HG02642 (cell line): ENCODE measurements at regions not wholly inside any gene's neighbourhood (a gene's known extent, or its start where the extent isn't known, plus 50 kb on each side); places are given as distances from the start of the nearest gene placed in this dataset.

ENCODE experiments used
- ATAC-seq: cut with Tn5 transposase; IDR thresholded peaks from one replicate; pipeline ENCODE4 v1.9.1; 2021; ENCODE audit warnings: mild to moderate bottlenecking; ENCODE audit not compliant: unreplicated experiment, poor library complexity

DNA sequence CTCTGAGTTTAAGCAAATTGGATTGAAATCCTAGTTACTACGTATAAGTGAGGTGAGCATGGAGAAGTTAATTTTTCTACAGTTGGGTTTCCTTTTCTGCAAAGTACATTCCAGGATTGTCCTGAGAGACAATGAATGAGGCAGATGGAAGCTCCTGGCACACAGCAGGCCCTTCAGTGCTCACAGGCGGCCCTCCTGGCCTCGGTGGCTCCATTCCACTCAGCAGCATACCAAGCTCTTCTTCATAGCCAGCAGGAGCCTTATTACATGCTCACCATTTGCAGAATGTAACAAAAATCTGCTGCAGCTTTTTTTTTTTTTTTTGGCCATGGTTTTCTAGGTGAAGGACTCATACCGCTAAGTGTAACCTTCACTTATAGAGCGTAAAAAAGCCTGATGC lies 113.2 kb upstream of the FAM9B start:
- no peak for ATAC-seq

- no peak for ATAC-seq
These were observed 113.8 kb upstream of the FAM9B start for GRCh38 chrX:9147726-9148125.

DNA sequence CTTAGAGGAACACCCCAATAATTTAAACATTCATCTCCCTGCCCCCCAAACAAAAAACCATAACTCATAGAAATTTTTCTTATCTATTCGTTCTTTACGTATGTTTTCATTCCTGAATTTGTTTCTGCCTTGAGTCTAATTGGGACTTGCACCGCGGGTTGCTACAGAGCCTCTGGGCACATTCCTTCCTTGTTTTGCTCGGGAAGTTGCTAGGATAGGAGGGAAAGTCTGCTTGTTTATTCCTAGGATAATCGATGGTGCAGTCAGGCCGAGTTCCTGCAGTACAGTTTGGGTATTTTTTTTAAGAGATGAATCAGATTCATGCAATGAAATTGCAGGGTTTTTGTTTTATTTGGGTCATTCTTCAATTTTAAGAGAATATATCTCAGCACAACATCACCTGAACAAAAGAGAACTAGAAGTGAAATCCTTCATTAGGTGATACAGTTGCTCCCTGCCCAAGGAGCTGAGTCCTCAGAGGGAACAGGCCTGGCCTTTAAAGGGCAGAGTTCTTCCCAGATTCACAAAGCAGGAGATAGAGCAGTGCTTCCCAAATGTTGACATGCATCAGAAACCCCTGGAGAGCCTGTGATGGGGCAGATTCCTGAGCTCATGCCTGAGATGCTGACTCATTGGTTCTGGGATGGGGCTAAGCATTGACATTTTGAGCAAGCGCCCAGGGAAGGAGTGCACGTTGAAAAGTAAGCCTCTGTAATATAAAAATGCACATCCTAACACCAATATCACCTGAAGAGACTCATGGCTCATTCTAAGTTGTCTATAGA lies 114.9 kb upstream of the FAM9B start:
- no peak for ATAC-seq

GRCh38 chrX:9149501-9150245 lies 115.7 kb upstream of the FAM9B start:
- ATAC-seq, result no peak

- ATAC-seq, result no peak
These were observed 117.9 kb upstream of the FAM9B start for GRCh38 chrX:9151772-9152307.

GRCh38 chrX:9153300-9153699 lies 119.4 kb upstream of the FAM9B start:
- ATAC-seq, result no peak

GRCh38 chrX:9158611-9159010 lies 124.7 kb upstream of the FAM9B start:
- no peak for ATAC-seq

DNA sequence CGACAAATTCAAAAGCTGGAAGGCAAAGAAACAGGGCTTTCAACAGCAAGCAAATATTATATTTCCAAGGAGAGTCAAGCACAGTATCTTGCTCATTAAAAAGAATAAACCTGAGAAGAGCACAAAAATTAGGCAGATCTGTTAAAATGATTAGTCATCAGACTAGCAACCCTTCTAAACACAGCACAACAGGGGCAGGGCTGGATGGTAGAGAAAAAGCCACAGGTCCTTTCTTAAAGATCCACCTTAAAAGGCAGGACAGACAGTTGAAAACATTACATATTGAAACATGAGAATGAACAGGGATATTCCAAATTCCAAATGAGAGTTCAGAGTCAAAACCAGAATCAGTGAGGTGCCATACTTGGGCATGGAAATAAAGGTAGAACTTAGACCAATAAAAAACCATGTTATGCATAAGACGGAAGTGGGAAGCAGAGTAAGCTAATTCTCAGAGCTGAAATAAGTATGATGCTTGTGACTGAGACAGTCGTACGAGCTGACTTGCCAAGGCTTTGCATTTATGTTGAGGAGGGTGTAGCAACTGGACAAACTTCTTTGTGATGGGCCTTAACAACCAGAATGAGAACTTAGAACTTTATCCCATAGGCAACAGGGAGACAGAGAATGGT lies 126.9 kb upstream of the FAM9B start:
- no peak for ATAC-seq

DNA sequence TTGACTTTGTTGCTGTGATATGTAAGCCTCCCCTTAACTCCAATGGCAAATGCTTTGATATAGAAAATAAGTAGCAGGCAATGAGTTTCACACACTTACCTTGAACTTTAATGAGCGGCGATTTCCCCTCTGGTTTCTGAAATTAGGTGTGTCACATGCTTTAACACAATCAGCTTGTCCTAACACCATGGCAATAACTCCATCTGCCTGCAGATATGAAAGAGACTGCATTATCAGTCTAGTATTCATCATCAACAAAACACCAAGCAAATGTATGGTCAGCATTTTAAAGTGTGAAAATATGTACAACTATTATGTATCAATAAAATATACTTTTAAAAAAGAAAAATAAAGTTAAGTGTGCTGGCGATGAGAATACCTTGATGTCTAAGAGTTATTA lies 128.8 kb upstream of the FAM9B start:
- ATAC-seq, result no peak

DNA sequence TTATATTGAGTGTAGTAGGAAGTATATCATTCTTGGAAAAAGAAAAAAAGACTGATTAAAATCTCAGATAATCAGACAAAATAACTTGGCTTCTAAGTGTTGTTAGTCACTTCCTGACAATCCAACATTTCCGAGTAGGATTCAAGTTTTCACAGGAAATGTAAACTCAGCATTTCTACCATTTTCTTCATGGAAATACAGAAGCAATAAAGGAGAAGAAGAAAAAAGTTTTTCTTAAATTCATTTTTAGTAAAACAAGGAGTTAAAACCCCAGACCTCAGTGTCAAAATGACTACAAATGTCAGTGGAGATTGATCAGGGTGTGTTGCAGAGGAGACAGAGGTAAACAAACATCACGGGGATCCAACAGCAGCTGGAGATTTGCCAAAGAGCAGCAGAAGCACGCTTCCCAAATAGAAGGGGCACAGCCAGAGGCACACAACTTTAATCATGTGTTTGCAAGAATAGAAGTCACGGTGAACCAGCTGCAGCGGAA lies 129.3 kb upstream of the FAM9B start:
- ATAC-seq, result no peak

DNA sequence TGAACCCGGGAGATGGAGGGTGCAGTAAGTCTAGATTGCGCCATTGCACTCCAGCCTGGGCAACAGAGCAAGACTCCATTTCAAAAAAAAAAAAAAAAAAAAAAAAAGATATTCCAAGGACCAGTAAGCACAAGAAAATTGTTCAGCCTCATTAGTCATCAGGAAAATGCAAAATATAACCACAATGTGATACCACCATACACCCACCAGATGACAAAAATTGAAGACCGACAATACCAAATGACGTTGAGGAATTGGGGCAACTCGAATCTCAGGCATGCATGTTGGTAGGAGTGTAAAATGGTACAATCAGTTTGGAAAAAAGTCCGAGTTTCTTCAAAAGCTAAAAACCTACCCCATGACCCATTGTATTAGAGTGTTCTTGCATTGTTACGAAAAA lies 130.2 kb upstream of the FAM9B start:
- no peak for ATAC-seq

GRCh38 chrX:9164533-9165426 lies 130.9 kb upstream of the FAM9B start:
- no peak for ATAC-seq

- no peak for ATAC-seq
These were observed 132.6 kb upstream of the FAM9B start for GRCh38 chrX:9166584-9166944.

DNA sequence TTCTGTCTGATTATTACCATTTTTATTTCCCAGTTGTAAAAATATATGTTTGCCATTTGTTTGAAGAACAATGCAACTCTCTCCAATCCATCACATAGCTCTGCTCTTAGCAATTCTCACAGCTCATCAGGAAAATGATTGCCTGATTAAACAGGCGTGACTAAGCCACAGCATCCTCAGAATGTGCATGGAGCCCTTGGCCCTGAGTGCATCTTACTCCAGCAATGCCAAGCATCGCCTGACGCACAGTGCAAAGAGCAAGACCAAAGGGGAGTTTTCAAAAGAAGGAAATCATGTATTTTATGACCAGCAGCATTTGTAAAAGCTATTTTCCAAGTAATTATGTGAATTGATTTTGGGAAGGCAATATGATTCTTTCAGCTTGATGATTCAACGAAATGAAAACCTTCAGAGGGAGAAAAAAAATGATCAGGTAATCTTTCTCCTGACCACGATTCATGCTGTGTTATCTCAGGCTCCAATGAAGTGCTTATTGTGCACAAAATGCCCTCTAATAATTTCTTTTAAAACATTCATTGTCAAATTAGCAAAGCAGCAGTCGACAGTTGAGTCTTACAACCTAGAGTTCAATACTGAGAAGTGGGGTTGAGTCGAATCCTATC lies 138.0 kb upstream of the FAM9B start:
- ATAC-seq, result no peak

DNA sequence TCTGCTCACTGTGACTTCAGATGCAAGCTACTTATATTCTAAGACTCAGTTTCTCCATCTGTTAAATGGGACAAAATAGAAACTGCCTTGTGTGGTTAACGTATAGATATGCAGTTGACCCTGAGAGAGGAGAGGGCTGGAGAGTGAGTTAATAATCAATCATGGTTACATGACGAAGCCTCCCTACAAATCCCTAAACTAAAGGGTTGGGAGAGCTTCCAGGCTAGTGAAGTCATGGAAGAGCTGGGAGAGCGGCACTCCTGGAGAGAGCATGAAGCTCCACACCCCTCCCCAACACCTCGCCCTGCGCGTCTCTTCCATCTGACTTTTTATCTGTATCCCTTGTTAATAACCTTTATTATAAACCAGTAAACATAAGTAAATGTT lies 138.5 kb upstream of the FAM9B start:
- no peak for ATAC-seq

- no peak for ATAC-seq
These were observed 146.7 kb upstream of the FAM9B start for GRCh38 chrX:9180623-9181022.

DNA sequence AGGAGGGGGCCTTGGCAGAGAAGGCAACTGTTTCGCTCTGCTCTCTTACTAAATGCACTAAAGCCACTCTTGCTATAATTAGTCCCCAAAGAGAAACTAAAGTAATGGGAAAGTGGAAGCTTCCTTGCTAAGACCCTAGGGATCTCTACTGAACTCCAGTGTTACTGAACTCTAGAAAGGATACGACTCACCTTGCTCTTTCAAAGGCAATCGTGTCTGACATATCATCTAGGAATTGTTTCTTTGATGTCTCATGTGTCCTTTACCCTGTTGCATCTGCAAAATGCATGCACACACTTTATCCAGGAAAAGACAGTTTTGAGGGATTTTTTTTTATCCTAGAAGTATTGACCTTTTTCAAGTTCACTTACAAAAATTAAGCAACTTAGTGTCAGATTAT lies 148.1 kb upstream of the FAM9B start:
- no peak for ATAC-seq

- ATAC-seq, result no peak
These were observed 149.6 kb upstream of the FAM9B start for GRCh38 chrX:9183481-9183880.

DNA sequence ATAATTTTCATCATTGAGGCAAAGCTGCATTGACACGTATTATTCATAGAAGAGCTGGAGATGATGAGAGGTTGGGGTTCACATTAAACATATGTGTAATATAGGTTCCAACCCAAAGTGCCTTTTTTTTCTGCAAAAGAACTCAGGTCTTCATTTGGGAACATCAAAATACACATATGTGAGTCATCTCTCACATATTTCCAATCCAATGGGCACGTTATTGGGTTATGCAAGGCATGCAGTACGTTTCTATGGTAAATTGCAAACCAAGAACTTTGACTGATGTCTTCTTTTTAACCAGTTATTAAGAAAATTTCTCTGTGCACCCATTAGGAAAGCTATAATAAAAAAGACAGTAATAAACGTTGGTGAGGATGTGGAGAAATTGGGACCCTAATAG lies 150.3 kb upstream of the FAM9B start:
- ATAC-seq, result no peak

DNA sequence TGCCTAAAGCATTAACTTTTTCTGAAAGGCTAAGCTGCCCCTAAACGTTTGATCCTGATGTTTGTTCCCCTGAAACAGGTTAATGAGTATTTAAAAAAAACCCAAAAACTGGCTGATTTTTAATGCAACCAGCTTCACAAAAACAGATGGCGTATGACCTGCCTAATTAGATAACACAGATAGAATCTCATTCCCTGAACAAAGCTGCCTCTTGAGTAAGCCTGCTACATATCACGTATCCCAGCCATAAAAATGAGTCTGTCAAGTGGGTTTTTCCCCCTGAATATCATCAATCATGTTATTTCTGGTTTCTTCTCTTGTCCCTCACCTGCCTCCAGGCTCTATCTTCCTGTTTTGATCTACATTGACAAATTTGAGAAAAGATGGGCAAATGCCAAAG lies 154.2 kb upstream of the FAM9B start:
- ATAC-seq, result no peak
